OCI-M2 (cell line): ENCODE measurements at regions not wholly inside any gene's neighbourhood (a gene's known extent, or its start where the extent isn't known, plus 50 kb on each side); places are given as distances from the start of the nearest gene placed in this dataset.

Source experiments
- DNase-seq: peaks from one replicate; lab custom pipeline; 2025; ENCODE audit not compliant: unreplicated experiment; lab: John Stamatoyannopoulos, UW

DNA sequence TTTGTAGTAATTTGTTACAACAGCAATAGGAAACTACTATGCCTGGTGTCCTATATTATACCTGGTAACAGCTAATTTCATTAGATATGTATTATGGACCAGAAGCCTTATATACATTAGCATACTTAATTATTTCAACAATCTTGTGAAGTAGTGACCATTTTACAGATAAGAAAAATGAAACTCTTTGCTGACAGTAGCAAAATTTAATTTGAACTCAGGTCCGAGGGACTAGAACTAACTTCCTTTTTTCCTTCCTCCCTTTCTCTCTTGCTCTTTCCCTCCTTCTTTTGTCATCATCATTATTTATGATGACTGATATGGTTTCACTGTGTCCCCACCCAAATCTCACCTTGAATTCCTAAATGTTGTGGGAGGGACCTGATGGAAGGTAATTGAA, 482.0 kb downstream of the SNAPC1 start:
- no peak for DNase-seq

DNA sequence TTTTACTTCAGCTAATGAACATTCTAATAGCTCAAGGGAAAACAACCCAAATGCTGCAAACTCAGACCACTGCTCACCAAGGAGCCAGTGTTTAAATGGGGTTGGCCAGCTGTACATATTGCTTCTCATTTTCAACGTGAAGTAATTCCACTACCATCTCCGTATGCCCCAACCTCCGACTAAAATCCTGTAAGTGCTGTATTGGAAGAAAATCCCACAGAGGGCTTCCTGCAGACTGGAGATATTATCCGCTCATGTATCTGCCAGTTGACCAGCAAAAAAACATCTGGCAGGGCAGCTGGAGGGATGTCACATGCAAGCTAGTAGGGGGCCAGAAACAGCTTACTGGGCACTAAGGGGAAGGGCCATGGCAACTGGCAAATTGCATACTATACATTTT, 485.0 kb downstream of the SNAPC1 start:
- DNase-seq = no peak

DNA sequence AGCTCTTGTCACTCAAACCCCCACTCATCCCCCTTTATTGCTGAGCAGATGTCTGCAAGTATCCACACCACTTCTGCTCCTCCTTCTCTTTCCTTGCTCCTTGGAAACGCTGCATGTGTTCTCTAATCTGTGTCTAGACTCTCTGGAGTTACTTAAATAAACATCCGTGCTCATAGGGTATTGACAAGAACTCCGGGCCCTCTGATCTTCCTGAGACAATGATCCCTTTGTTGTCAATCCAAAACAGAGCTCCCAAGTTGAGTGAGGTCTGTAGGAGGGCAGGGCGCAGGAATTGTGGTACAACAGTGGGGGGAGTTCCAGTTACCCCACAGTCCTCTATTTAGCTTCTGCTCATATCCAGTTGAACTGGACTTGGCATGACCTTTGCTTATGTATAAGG, 489.0 kb downstream of the SNAPC1 start:
- DNase-seq = no peak

DNA sequence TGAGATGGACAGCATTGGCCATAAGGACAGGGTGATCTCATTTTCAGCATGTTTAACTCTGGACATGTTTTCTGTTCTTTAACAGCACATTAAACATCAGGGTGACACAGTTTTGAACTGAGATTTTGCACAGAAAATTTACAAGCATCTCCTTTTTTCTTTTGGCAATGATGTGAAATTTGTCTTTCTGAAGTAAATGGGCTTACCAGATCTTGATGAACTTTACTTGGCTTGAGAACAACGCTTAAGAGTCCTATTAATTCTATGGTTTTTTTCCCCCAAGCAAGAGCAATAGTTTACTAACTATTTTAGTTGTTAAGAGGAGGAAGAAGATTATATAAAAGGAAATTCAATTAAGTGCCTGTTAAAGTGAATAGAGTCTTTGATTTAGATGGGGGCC, 491.0 kb downstream of the SNAPC1 start:
- no peak for DNase-seq

DNA sequence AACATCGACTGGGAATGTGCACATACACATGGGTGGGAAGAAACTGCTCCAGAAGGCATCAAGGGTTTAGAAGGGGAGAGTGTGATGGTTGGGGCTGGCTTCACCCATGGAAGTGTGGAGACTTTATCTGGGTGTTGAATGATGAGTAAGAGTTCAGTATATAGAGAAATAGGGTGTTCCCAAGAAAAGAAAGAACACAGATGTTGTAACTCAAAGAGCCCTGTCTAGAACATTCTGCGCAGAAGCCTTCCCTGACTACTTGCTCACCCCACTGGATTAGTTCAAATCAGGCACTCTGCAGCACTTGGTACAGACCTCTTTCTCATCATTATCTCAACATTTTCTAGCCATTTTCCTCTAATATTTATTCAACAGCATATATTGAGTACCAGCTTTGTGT, 491.7 kb downstream of the SNAPC1 start:
- no peak for DNase-seq

DNA sequence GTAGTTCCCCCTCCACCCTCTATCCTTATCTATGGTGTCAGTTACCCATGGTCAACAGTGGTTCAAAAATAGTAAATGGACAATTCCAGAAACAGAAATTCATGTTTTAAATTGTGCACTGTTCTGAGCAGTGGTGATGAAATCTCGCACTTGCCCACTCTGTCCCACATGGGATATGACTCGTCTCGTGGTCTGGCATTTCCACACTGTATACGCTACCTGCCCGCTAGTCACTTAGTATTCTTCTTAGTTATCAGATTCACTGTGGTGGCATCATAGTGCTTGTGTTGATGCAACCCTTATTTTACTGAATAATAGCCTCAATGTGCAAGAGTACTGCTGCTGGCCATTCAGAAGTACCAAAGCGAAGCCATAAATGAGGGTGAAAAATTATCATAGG, 507.0 kb downstream of the SNAPC1 start:
- DNase-seq = no peak

DNA sequence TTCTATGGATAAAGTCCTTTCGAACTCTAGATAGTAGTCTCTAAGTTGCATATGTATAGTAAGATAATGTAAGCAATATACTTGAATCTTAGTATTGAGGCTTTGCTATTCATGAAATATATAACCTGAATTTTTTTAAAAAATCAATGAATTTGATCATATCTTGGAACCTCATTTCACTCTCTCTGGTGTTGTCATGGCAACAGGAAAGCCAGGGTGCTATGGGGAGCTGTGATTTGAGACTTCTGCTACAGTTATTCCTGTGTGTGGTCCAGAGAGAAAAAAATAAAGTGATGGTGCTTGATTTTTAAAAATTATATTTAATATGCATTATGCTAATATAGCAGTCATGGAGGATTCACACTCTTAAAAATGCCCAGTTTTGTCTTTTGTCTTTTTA, 508.0 kb downstream of the SNAPC1 start:
- DNase-seq = no peak

DNA sequence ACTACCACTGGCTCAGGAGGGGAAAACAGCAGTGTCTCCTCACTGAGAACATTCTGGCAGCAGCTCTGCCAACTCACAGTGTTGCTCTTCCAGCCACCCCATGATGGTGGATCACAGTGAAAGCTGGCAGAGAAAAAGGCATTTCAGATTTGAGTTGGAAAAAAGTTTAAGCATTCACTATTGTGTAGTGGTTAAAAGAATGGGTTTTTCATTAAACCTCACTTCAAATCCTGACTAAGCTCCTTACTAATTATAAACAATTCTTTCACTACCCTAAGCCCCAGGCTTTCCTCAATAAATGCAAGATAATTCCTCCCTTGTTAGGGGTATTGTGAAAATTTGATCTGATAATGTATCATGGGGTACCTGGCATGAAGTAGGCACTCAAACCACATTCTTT, 518.1 kb downstream of the SNAPC1 start:
- DNase-seq = no peak

DNA sequence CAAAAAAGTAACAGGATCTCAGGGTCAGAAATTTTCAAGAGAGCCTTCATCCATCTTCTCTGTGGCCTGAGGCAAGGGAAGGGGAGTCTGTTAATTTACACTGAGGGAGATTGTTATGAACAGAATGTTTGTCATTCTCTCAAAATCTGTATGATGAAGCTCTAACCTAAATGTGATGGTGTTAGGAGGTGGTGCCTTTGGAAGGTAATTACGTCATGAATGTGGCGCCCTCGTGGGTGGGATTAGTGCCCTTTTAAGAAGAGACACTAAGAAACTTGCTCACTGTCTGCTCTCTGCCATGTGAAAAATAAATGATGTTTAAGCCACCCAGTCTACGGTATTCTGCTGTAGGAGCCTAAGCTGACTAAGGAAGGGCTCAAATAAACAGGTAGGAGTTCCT, 521.6 kb downstream of the SNAPC1 start:
- no peak for DNase-seq

DNA sequence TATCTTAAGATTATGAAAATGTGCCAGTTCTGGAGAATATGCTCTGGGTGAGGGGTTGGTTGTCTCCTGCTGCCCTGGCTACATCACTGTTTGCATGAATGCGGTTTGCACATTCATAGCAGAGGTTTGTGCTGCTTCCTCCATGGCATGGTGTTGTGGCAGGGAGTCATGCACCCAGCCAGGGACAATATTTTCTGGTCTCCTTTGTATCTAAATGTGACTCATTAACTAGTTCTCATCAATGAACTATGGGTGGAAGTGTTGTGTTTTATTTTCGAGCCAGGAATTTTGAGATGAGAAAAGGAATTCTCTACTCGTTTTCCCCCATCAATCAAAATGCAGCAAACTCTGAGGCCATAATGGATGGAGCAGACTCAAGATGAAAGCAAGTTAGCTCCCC, 527.3 kb downstream of the SNAPC1 start:
- DNase-seq = no peak

DNA sequence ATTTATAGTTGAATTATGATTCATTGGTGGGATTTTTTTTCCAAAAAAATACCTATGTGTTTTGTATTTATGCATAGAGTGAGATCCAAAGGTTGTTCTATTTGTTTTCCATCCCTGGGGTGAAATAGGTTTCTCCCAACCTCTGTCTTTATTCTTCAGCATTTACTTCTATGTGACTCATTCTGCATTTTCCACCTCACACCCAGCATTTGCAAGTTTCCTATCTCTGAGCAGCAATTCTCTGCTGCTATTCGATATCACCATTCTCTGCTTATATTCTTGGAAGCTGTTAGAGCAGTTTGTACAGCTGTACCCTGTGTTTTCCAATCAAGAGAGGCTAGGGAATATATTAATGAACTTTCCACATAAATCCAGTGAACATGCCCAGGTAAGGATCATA, 538.9 kb downstream of the SNAPC1 start:
- DNase-seq = no peak

DNA sequence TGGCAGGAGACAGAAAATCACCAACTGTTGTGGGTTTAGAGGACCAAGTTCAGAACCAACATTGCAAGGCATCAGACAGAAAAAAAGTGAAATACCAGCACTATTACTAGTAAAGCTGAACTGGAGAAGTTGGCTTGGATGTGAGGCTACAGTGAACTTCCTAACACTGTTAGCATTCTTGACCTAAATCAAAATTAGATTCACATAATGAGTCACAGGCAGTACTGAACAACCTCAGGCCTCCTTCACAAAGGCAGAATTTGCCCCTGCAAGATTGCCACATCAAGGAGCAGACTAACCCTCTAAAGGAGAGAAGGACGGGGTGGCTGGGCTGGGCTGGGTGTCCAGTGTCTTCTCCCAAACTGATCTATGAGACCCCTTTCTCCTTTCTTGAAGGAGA, 539.7 kb downstream of the SNAPC1 start:
- no peak for DNase-seq

DNA sequence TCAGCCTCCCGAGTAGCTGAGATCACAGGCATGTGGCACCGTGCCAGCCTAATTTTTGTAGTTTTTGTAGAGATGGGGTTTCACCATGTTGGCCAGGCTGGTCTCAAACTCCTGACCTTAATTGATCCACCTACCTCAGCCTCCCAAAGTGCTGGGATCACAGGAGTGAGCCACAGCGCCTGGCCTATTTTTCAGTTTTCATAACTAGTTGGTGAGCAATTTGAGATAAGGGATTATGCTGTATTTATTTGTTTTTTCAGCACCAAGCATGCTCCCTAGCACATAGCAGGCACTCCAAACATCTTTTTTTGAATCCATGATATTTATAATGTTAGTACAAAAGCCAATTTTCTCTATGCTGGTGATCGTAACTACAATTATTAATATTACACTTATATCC, 541.2 kb downstream of the SNAPC1 start:
- DNase-seq = no peak

DNA sequence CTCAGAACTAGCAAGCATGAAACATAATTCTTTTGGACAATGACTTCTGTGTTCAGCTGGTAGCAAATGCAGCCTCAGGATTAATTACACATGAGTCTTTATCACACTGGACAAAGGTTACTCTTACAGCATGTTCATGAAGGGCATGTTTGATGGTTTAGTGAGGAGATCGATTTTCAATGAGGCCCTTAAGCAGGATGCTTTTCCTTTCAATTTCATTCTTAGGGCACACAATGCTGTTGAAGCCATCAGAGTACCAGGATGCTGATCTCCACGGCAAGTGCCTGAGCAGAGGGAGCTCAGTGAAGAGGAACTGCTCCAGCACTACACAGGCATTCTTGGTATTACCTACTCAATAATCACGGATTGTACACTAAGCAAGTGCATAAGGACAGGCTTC, 542.0 kb downstream of the SNAPC1 start:
- no peak for DNase-seq

DNA sequence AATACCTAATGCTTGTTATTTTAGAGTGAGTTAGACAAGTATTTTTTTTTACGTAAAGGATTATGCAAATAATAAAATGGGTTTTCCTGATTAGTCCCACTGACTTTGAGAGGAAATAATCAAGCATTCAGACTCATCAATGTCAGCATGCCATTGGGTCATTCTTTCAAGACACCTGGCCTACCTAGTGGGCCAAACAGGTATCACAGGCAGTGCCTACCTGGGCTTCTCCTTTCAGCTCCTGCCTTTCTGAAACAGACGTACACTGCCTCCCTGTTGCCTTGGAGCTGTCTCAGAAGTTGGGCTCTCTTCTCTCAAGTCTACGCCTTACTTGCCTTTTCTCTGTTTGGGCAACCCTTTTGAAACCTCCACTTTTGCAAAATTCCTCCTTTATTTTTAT, 545.6 kb downstream of the SNAPC1 start:
- no peak for DNase-seq

DNA sequence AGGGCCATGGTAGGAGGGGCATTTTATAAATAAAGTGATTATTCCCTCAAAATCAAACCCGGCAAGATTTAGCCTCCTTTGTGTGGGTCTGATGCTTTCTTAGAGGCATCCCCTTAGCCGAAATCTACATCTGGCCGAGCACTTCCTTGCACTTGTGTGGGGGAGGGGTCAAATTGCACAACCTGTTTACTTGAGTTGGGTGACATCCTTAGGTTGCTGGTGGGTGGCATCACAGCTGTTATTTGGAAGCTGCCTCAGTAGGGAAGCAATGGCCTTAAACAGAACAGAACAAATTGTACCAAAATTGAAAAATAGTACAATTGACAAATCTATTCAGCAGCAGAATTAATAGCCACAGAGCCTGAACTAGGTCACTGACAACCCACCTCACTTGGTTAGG, 546.1 kb downstream of the SNAPC1 start:
- DNase-seq = no peak

DNA sequence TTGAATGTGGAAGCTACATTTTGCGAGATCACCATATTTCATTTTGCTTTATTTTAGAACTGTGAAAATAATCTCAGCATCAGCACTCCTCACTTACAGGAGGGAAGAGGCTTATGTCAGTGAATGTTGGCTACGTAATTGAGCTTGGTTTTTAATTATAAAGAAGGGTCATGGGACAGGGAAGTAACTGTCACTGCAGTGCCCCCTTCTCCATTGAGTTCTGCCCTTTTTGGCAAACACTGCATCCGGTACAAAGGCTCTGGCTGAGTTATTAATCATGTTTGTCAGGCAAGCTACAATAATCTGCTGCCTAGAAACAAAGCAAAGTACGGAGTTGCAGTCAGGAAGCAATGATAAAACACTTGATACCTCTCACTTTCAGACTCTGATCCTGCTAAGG, 546.7 kb downstream of the SNAPC1 start:
- no peak for DNase-seq

DNA sequence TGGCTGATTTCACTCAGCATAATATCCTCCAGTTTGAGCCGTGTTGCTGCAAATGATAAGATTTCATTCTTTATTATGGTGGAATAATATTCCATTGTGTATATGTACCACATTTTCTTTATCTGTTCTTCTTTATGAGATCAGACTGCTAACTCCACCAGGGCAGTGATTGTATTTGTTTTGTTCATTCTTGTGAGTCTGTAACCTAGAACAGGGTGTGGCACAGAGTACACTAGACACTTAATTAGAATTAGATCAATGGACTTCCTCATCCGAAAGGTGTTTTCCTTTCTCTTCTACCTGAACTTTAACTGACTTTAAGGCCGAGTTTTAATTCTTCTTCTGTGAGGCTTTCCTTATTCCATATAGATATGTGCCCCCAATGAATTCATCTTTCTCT, 551.0 kb downstream of the SNAPC1 start:
- DNase-seq = no peak

DNA sequence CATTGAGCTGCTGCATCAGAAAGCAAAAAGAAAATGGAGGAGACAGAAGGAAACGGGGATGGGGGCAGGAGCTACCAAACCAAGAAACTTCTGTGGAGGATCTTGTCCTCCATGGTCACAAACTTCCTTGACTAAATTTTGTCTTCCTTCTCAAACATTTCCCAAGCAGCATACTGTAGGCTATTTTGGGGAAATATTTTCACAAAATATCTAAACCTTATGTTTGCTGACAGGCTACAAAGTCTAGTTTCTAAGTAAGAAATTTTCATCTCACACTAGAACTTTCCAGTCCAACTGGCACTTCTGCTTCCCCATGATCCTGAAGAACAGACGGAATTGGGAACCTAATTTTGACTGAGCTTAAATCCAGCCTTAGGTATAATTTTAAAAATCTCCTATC, 552.0 kb downstream of the SNAPC1 start:
- DNase-seq = no peak

DNA sequence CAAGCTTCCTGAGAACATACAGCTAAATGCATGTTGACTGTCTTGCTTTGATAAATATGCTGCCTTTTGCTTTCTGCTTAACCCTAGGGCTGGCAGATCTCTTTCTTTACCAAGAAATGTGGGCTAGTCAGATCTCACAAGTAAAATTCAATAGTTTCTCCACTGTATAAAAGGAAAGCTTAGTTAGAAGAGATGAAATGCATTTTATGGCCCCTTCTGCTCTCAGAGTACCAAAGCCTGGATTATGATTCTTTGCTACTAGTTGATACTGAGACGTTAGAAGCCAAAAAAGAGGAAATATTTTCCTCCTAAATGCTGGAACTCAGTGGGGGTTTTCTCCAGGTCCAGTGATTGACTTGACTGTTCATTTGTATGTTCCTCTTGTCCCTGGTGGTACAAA, 552.7 kb downstream of the SNAPC1 start:
- no peak for DNase-seq

DNA sequence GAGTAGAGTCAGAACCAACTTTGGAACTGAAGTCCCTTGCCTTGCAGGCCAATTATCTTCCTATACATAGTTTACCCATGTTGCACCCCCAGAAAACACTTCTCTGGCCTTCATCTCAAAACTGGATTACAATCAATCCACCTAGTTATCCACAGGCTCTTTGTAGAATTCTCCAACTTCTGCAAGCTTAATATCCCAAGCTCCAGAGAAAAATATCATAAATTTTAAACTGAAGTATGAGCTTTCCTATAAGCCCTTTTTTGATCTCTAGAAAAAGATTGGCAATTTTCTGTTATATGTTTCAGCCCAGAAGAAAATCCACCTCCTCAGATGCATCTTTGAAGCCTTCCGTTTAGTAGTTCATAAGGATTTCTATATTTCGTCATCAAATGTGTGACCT, 553.4 kb downstream of the SNAPC1 start:
- no peak for DNase-seq

DNA sequence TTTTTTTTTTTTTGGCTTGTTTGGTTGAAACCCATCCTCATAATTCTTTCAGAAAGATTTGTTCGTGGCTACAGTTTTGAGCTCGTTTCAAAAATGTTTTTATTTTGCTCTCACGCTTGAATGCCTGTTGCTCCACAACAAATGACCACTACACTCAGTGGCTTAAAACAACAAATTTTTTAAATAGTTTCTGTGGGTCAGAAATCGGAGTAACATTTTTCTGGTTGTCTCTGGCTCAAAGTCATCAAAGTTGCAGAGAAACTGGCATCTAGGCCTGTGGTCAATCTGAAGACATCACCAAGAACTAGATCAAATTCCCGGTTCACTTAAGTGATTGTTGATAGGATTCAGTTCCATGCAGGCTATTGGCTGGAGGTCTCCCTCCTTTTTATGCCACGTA, 560.0 kb downstream of the SNAPC1 start:
- DNase-seq = no peak

DNA sequence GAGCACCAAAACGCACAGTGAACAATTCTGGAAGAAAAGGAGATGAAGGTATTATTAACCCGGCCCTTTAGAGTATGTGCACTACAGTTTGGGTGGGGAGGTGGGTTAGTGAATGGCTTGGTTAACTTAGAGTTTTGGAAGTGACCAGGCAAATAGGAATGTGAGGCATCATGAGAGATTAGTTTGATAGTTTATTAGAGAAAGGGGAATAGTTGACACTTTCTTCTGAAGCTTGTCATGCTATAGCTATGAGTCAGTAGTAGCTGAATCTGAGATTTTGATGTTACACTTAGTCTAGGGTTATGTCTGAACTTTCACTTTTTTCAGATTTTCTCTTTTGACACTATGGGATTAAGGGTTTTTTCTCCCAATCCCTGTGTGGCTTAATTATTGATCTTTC, 567.2 kb downstream of the SNAPC1 start:
- no peak for DNase-seq

DNA sequence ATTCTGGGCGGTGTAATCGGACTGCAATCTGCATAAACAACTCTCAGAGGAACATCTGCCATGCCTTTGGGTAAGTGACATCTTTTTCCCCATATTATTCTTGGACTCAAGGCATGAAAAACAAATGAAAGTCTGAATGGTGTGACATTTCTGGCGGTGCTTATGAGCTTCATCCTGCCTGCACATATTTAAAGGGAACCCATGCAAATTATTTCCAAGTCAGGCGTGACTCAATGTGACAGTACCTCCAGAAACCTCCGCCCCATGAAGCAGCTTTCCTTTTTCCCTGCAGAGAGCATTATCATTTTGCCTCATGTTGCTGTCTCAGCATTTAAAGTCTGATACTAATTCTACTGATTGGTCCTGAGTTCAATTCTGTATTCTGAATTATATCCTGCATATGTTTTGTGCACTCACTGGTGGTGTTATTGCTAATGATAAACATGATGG, 585.4 kb downstream of the SNAPC1 start:
- no peak for DNase-seq
